GM12874 (cell line): ENCODE measurements at regions not wholly inside any gene's neighbourhood (a gene's known extent, or its start where the extent isn't known, plus 50 kb on each side); places are given as distances from the start of the nearest gene placed in this dataset.

Experiments
- CTCF ChIP-seq: IDR thresholded peaks from 2 replicates; pipeline ENCODE4 v1.5.1; 2011; ENCODE audit warnings: low read depth, mild to moderate bottlenecking, control low read depth, low read length, moderate library complexity; ENCODE audit not compliant: insufficient read depth

- TF ChIP-seq CTCF = no peak
These were observed 429.0 kb downstream of the ZNF608 start for GRCh38 chr5:124317451-124317850.

GRCh38 chr5:124315741-124316415 lies 430.6 kb downstream of the ZNF608 start:
- no peak for TF ChIP-seq CTCF

- no peak for TF ChIP-seq CTCF
These were observed 436.0 kb downstream of the ZNF608 start for GRCh38 chr5:124310453-124310852.

GRCh38 chr5:124309241-124309980 lies 437.0 kb downstream of the ZNF608 start:
- TF ChIP-seq CTCF = no peak

- TF ChIP-seq CTCF = no peak
These were observed 443.1 kb downstream of the ZNF608 start for GRCh38 chr5:124303366-124303765.

- TF ChIP-seq CTCF = no peak
These were observed 443.9 kb downstream of the ZNF608 start for GRCh38 chr5:124302533-124302932.

GRCh38 chr5:124301850-124302249 lies 444.6 kb downstream of the ZNF608 start:
- no peak for TF ChIP-seq CTCF
